ENCODE measurements at regions not wholly inside any gene's neighbourhood (a gene's known extent, or its start where the extent isn't known, plus 50 kb on each side); places are given as distances from the start of the nearest gene placed in this dataset.

DNA sequence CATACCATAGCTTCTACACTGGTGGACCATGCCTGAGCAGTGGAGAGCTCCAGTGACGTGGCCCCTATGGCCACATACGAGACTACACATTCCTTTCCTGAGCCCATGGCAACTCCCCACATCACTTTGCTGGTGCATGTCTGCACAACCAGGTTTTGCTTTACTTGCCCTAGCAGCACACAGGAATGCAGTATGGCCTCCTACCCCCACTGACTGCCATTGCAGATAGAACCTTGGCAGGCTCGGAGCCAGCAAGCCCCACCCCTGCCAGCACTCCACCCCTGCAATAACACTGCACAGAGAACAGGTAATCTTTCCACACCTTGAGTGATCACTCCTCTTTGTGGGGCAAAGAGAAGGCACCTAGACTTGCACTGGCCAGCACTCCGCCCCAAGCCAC, 531.9 kb upstream of the CAMK1G start:
- Histone ChIP-seq H4K12ac (ENCODE audit: low read depth, low read length) (no peak overlapping the region), H3K79me2 (ENCODE audit: control insufficient read depth, insufficient read depth, low read length, poor library complexity) (no peaks in the 10 kb centered on the region), H3K9ac (ENCODE audit: low read length) (no peak overlapping the region), H4K91ac (ENCODE audit: low read depth, low read length) (no peak overlapping the region), H3K9me3 (ENCODE audit: insufficient read depth, low read depth, low read length) (no peaks in the 10 kb centered on the region), H3K18ac (ENCODE audit: low read length) (no peak overlapping the region), H4K8ac (ENCODE audit: low read depth, low read length) (no peak overlapping the region), H2AK5ac (ENCODE audit: low read length) (no peak overlapping the region), H3K27me3 (ENCODE audit: insufficient read depth, low read length) (no peaks in the 10 kb centered on the region), H2BK5ac (ENCODE audit: low read depth, low read length, poor library complexity) (no peak overlapping the region), H3K4me2 (ENCODE audit: low read length) (no peak overlapping the region), H3K27ac (ENCODE audit: low read depth, low read length) (no peak overlapping the region), H3K4ac (ENCODE audit: low read depth, low read length) (no peak overlapping the region), H3K14ac (ENCODE audit: low read length) (no peak overlapping the region), H3K4me3 (ENCODE audit: low read depth, low read length) (no peak overlapping the region), H3K79me1 (ENCODE audit: low read length) (peaks cover 2% of the 10 kb centered on the region), H2AFZ (ENCODE audit: insufficient read depth, low read length, poor library complexity) (no peak overlapping the region), H3K4me1 (ENCODE audit: control insufficient read depth in 1 of 2, insufficient read depth in 2 of 2, low read length in 2 of 2) (peaks cover 6 to 9% of the 10 kb centered on the region in 2 experiments), H2BK120ac (ENCODE audit: insufficient read depth, low read length, poor library complexity) (no peak overlapping the region), H3K23ac (ENCODE audit: low read length) (no peak overlapping the region), H3K36me3 (ENCODE audit: control insufficient read depth in 1 of 2, insufficient read depth in 2 of 2, low read length in 2 of 2) (no peaks in the 10 kb centered on the region), H2BK12ac (ENCODE audit: low read length) (no peak overlapping the region)
- WGBS (ENCODE audit: extremely low coverage, insufficient coverage, insufficient read length), result no CpG with 5 or more reads among the region's 4 CpGs
- DNase-seq, result no peak

DNA sequence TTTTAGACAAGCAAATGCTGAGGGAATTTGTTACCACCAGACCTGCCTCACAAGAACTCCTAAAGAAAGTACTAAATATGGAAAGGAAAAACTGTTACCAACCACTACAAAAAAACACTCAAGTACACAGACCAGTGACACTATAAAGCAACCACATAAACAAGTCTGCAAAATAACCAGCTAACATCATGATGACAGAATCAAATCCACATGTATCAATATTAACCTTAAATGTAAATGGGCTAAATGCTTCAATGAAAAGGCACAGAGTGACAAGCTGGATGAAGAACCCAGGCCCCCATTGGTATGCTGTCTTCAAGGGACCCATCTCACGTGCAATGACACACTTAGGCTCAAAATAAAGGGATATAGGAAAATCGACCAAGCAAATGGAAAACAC, 529.9 kb upstream of the CAMK1G start:
- Histone ChIP-seq H3K4me1 (ENCODE audit: control insufficient read depth in 1 of 2, insufficient read depth in 2 of 2, low read length in 2 of 2) (peaks cover 5 to 8% of the 10 kb centered on the region in 2 experiments), H3K9ac (ENCODE audit: low read length) (no peak overlapping the region), H3K9me3 (ENCODE audit: insufficient read depth, low read depth, low read length) (no peaks in the 10 kb centered on the region), H3K14ac (ENCODE audit: low read length) (no peak overlapping the region), H4K12ac (ENCODE audit: low read depth, low read length) (no peak overlapping the region), H3K4me2 (ENCODE audit: low read length) (no peak overlapping the region), H3K27me3 (ENCODE audit: insufficient read depth, low read length) (no peaks in the 10 kb centered on the region), H3K79me2 (ENCODE audit: control insufficient read depth, insufficient read depth, low read length, poor library complexity) (no peaks in the 10 kb centered on the region), H4K91ac (ENCODE audit: low read depth, low read length) (no peak overlapping the region), H2BK12ac (ENCODE audit: low read length) (no peak overlapping the region), H3K27ac (ENCODE audit: low read depth, low read length) (no peak overlapping the region), H2BK5ac (ENCODE audit: low read depth, low read length, poor library complexity) (no peak overlapping the region), H3K18ac (ENCODE audit: low read length) (no peak overlapping the region), H3K4me3 (ENCODE audit: low read depth, low read length) (no peak overlapping the region), H3K36me3 (ENCODE audit: control insufficient read depth in 1 of 2, insufficient read depth in 2 of 2, low read length in 2 of 2) (no peaks in the 10 kb centered on the region), H3K23ac (ENCODE audit: low read length) (no peak overlapping the region), H2BK120ac (ENCODE audit: insufficient read depth, low read length, poor library complexity) (no peak overlapping the region), H3K4ac (ENCODE audit: low read depth, low read length) (no peak overlapping the region), H2AK5ac (ENCODE audit: low read length) (no peak overlapping the region), H2AFZ (ENCODE audit: insufficient read depth, low read length, poor library complexity) (no peak overlapping the region), H4K8ac (ENCODE audit: low read depth, low read length) (no peak overlapping the region), H3K79me1 (ENCODE audit: low read length) (peaks cover under 1% of the 10 kb centered on the region)
- WGBS (ENCODE audit: extremely low coverage, insufficient coverage, insufficient read length), result no CpG with 5 or more reads among the region's 2 CpGs
- DNase-seq, result no peak

DNA sequence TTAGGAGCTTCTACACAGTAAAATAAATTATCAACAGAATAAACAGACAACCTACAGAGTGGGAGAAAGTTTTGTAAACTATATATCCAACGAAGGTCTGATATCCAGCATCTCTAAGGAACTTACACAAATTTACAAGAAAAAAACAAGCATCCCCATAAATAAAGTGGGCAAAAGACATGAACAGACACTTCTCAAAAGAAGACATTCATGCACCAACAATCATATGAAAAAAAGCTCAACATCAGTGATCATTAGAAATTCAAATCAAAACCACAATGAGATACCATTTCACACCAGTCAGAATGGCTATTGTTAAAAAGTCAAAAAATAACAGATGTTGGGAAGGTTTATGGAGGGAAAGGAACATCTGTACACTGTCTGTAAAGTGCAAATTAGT, 526.4 kb upstream of the CAMK1G start:
- no peak overlapping the region for H3K4me2 ChIP-seq (ENCODE audit: low read length)
- no peak overlapping the region for H3K27ac ChIP-seq (ENCODE audit: low read depth, low read length)
- H3K4me3 ChIP-seq (ENCODE audit: low read depth, low read length), result no peak overlapping the region
- H3K18ac ChIP-seq (ENCODE audit: low read length), result no peak overlapping the region
- no peak overlapping the region for H2BK120ac ChIP-seq (ENCODE audit: insufficient read depth, low read length, poor library complexity)
- no peaks in the 10 kb centered on the region for H3K79me1 ChIP-seq (ENCODE audit: low read length)
- no CpG with 5 or more reads among the region's 1 CpG for WGBS (ENCODE audit: extremely low coverage, insufficient coverage, insufficient read length)
- no peak overlapping the region for H3K14ac ChIP-seq (ENCODE audit: low read length)
- no peak overlapping the region for H4K8ac ChIP-seq (ENCODE audit: low read depth, low read length)
- no peak overlapping the region for H3K23ac ChIP-seq (ENCODE audit: low read length)
- H2AK5ac ChIP-seq (ENCODE audit: low read length), result no peak overlapping the region
- no peak overlapping the region for H4K91ac ChIP-seq (ENCODE audit: low read depth, low read length)
- DNase-seq, result no peak
- H3K27me3 ChIP-seq (ENCODE audit: insufficient read depth, low read length), result no peaks in the 10 kb centered on the region
- no peak overlapping the region for H3K9ac ChIP-seq (ENCODE audit: low read length)
- H2BK5ac ChIP-seq (ENCODE audit: low read depth, low read length, poor library complexity), result no peak overlapping the region
- no peak overlapping the region for H3K4ac ChIP-seq (ENCODE audit: low read depth, low read length)
- H3K36me3 ChIP-seq (ENCODE audit: control insufficient read depth in 1 of 2, insufficient read depth in 2 of 2, low read length in 2 of 2), result no peaks in the 10 kb centered on the region
- no peak overlapping the region for H2AFZ ChIP-seq (ENCODE audit: insufficient read depth, low read length, poor library complexity)
- no peaks in the 10 kb centered on the region for H3K79me2 ChIP-seq (ENCODE audit: control insufficient read depth, insufficient read depth, low read length, poor library complexity)
- H2BK12ac ChIP-seq (ENCODE audit: low read length), result no peak overlapping the region
- H3K9me3 ChIP-seq (ENCODE audit: insufficient read depth, low read depth, low read length), result no peaks in the 10 kb centered on the region
- no peak overlapping the region for H4K12ac ChIP-seq (ENCODE audit: low read depth, low read length)
- H3K4me1 ChIP-seq (ENCODE audit: control insufficient read depth in 1 of 2, insufficient read depth in 2 of 2, low read length in 2 of 2), result peaks cover 1 to 2% of the 10 kb centered on the region in 2 experiments

DNA sequence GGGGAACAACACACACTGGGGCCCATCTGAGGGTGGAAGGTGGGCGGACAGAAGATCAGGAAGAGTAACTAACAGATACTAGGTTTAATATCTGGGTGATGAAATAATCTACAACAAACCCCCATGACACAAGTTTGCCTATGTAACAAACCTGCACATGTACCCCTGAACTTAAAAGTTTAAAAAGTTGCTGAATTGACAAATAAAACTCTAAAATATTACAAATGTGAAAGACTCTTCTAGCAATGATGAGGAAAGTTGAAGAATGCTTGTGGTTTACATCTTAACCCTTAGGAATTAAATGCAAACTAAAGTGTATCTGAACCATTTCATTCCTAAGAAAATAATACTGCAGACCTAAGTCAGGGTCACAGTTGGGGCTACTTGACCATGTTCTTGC, 525.6 kb upstream of the CAMK1G start:
- Histone ChIP-seq H4K12ac (ENCODE audit: low read depth, low read length) (no peak overlapping the region), H3K36me3 (ENCODE audit: control insufficient read depth in 1 of 2, insufficient read depth in 2 of 2, low read length in 2 of 2) (no peaks in the 10 kb centered on the region), H2BK12ac (ENCODE audit: low read length) (no peak overlapping the region), H4K8ac (ENCODE audit: low read depth, low read length) (no peak overlapping the region), H2AFZ (ENCODE audit: insufficient read depth, low read length, poor library complexity) (no peak overlapping the region), H3K23ac (ENCODE audit: low read length) (no peak overlapping the region), H3K9ac (ENCODE audit: low read length) (no peak overlapping the region), H2BK120ac (ENCODE audit: insufficient read depth, low read length, poor library complexity) (no peak overlapping the region), H3K4me2 (ENCODE audit: low read length) (no peak overlapping the region), H3K4ac (ENCODE audit: low read depth, low read length) (no peak overlapping the region), H3K9me3 (ENCODE audit: insufficient read depth, low read depth, low read length) (no peaks in the 10 kb centered on the region), H3K14ac (ENCODE audit: low read length) (no peak overlapping the region), H2AK5ac (ENCODE audit: low read length) (no peak overlapping the region), H3K79me1 (ENCODE audit: low read length) (peaks cover 2% of the 10 kb centered on the region), H3K79me2 (ENCODE audit: control insufficient read depth, insufficient read depth, low read length, poor library complexity) (no peaks in the 10 kb centered on the region), H2BK5ac (ENCODE audit: low read depth, low read length, poor library complexity) (no peak overlapping the region), H3K4me3 (ENCODE audit: low read depth, low read length) (no peak overlapping the region), H3K27ac (ENCODE audit: low read depth, low read length) (no peak overlapping the region), H4K91ac (ENCODE audit: low read depth, low read length) (no peak overlapping the region), H3K18ac (ENCODE audit: low read length) (no peak overlapping the region), H3K4me1 (ENCODE audit: control insufficient read depth in 1 of 2, insufficient read depth in 2 of 2, low read length in 2 of 2) (peaks cover 5% of the 10 kb centered on the region in 2 experiments), H3K27me3 (ENCODE audit: insufficient read depth, low read length) (no peaks in the 10 kb centered on the region)
- DNase-seq, result no peak
- WGBS (ENCODE audit: extremely low coverage, insufficient coverage, insufficient read length), result no CpG with 5 or more reads among the region's 1 CpG
